Mesenchymal stem cell (in vitro differentiated cells and primary cell): ENCODE measurements at regions not wholly inside any gene's neighbourhood (a gene's known extent, or its start where the extent isn't known, plus 50 kb on each side); places are given as distances from the start of the nearest gene placed in this dataset.

ENCODE experiments used
- DNase-seq: peaks from one replicate; pipeline ENCODE4 v3.0.0-alpha.2; 2013
- H2AFZ ChIP-seq: one replicate; pipeline ENCODE4 v1.6.1; 2013; ENCODE audit warnings: low read depth, mild to moderate bottlenecking, control low read depth, inconsistent platforms, low read length, moderate library complexity
- H2AK5ac ChIP-seq: 2 replicates; pipeline ENCODE4 v1.6.1; 2013; ENCODE audit warnings: low read length, moderate library complexity, mild to moderate bottlenecking, inconsistent platforms; ENCODE audit not compliant: severe bottlenecking
- H2BK120ac ChIP-seq: one replicate; pipeline ENCODE4 v1.6.1; 2013; ENCODE audit warnings: low read depth, mild to moderate bottlenecking, inconsistent platforms, low read length, moderate library complexity
- H2BK12ac ChIP-seq, 2 experiments: one replicate each; pipeline ENCODE4 v1.6.1; 2013; ENCODE audit warnings: inconsistent platforms in 2 of 2, low read length in 2 of 2, mild to moderate bottlenecking in 2 of 2, moderate library complexity in 2 of 2, control low read depth in 1 of 2
- H2BK15ac ChIP-seq: one replicate; pipeline ENCODE4 v1.6.1; 2013; ENCODE audit warnings: mild to moderate bottlenecking, low read depth, inconsistent platforms; ENCODE audit not compliant: poor library complexity, severe bottlenecking
- H2BK5ac ChIP-seq: 2 replicates; pipeline ENCODE4 v1.6.1; 2013; ENCODE audit warnings: low read depth, mild to moderate bottlenecking, low read length, control low read depth, inconsistent platforms; ENCODE audit not compliant: poor library complexity, severe bottlenecking
- H3K14ac ChIP-seq, 2 experiments: one replicate each; pipeline ENCODE4 v1.6.1; 2013; ENCODE audit warnings: inconsistent platforms in 2 of 2, low read length in 2 of 2, control low read depth in 1 of 2, mild to moderate bottlenecking in 1 of 2, moderate library complexity in 1 of 2
- H3K18ac ChIP-seq, 2 experiments: one replicate each; pipeline ENCODE4 v1.6.1; 2013; ENCODE audit warnings: inconsistent platforms in 2 of 2, low read length in 2 of 2, control low read depth in 1 of 2, low read depth in 1 of 2, mild to moderate bottlenecking in 1 of 2
- H3K23ac ChIP-seq, 2 experiments: one replicate each; pipeline ENCODE4 v1.6.1; 2013; ENCODE audit warnings: inconsistent platforms in 2 of 2, low read length in 2 of 2, mild to moderate bottlenecking in 2 of 2, moderate library complexity in 2 of 2, control low read depth in 1 of 2
- H3K27ac ChIP-seq: 2 replicates; pipeline ENCODE4 v1.5.1; 2013; ENCODE audit warnings: mild to moderate bottlenecking, moderate library complexity, low read length, control low read depth, inconsistent platforms; ENCODE audit not compliant: poor library complexity, severe bottlenecking
- H3K27me3 ChIP-seq, 2 experiments: 2 replicates each; pipeline versions ENCODE4 v1.6.1 to v1.7.0; 2013; ENCODE audit warnings: low read length in 2 of 2, mild to moderate bottlenecking in 2 of 2, moderate library complexity in 2 of 2, control low read depth in 1 of 2, inconsistent platforms in 1 of 2; ENCODE audit not compliant: control insufficient read depth in 1 of 2, insufficient read depth in 1 of 2
- H3K36me3 ChIP-seq, 2 experiments: 2 replicates each; pipeline versions ENCODE4 v1.6.1 to v1.7.0; 2013; ENCODE audit warnings: low read length in 2 of 2, control low read depth in 1 of 2, inconsistent platforms in 1 of 2, low read depth in 1 of 2, mild to moderate bottlenecking in 1 of 2; ENCODE audit not compliant: insufficient read depth in 2 of 2, control insufficient read depth in 1 of 2
- H3K4ac ChIP-seq, 2 experiments: one replicate each; pipeline ENCODE4 v1.6.1; 2013; ENCODE audit warnings: inconsistent platforms in 2 of 2, low read length in 2 of 2, mild to moderate bottlenecking in 2 of 2, moderate library complexity in 2 of 2, control low read depth in 1 of 2, low read depth in 1 of 2
- H3K4me1 ChIP-seq: 2 replicates; pipeline ENCODE4 v1.6.1; 2013; ENCODE audit warnings: low read depth, low read length, control low read depth; ENCODE audit not compliant: control insufficient read depth, insufficient read depth
- H3K4me2 ChIP-seq: 2 replicates; pipeline ENCODE4 v1.6.1; 2013; ENCODE audit warnings: low read length, mild to moderate bottlenecking, inconsistent platforms; ENCODE audit not compliant: poor library complexity, severe bottlenecking
- H3K4me3 ChIP-seq, 2 experiments: 2 replicates each; pipeline versions ENCODE4 v1.5.1 to v1.7.0; 2013; ENCODE audit warnings: low read length in 2 of 2, mild to moderate bottlenecking in 2 of 2, control low read depth in 1 of 2, low read depth in 1 of 2; ENCODE audit not compliant: insufficient read depth in 1 of 2
- H3K79me1 ChIP-seq: replicated peaks from 2 replicates; pipeline ENCODE4 v1.6.1; 2013; ENCODE audit warnings: mild to moderate bottlenecking, control low read depth, low read length, inconsistent platforms; ENCODE audit not compliant: poor library complexity, severe bottlenecking
- H3K9ac ChIP-seq: 2 replicates; pipeline ENCODE4 v1.7.0; 2013; ENCODE audit warnings: mild to moderate bottlenecking, low read length, moderate library complexity
- H3K9me3 ChIP-seq: 2 replicates; pipeline ENCODE4 v1.7.0; 2013; ENCODE audit warnings: mild to moderate bottlenecking, low read length; ENCODE audit not compliant: control insufficient read depth
- H4K8ac ChIP-seq: one replicate; pipeline ENCODE4 v1.6.1; 2013; ENCODE audit warnings: inconsistent platforms, mild to moderate bottlenecking, low read length, moderate library complexity
- H4K91ac ChIP-seq: one replicate; pipeline ENCODE4 v1.6.1; 2013; ENCODE audit warnings: mild to moderate bottlenecking, low read length, inconsistent platforms
- WGBS: methylation state at CpG from one replicate; pipeline ENCODE4 v1.1.7; 2013; ENCODE audit warnings: mixed read lengths; 5-methylcytosine and 5-hydroxymethylcytosine counted together

- WGBS = no CpG with 5 or more reads among the region's 2 CpGs
- H3K4ac ChIP-seq = no peak overlapping the region
- H4K8ac ChIP-seq = no peak overlapping the region
Observed at GRCh38 chr7:116438267-116438666, 61.3 kb upstream of the CAV2 start.

GRCh38 chr7:116439005-116439404 lies 60.5 kb upstream of the CAV2 start:
- no peak overlapping the region for H2AFZ ChIP-seq

More at GRCh38 chr7:116438267-116438666, 61.3 kb upstream of the CAV2 start:
- H3K4me1 ChIP-seq = peaks cover 1% of the 10 kb centered on the region
- no peaks in the 10 kb centered on the region for H3K79me1 ChIP-seq
- no peak overlapping the region for H3K27ac ChIP-seq
- no peak overlapping the region for H3K4me3 ChIP-seq
- H2BK120ac ChIP-seq = no peak overlapping the region
- H2AFZ ChIP-seq = no peak overlapping the region
- DNase-seq = no peak
- no peak overlapping the region for H2BK5ac ChIP-seq
- H4K91ac ChIP-seq = no peak overlapping the region
- no peak overlapping the region for H3K14ac ChIP-seq
- no peak overlapping the region for H2AK5ac ChIP-seq
- no peak overlapping the region for H3K23ac ChIP-seq
- H3K27me3 ChIP-seq = no peaks in the 10 kb centered on the region
- H2BK12ac ChIP-seq = no peak overlapping the region
- no peaks in the 10 kb centered on the region for H3K9me3 ChIP-seq
- H3K36me3 ChIP-seq = no peaks in the 10 kb centered on the region
- H3K9ac ChIP-seq = peak overlapping the region; percentile 29
- no peak overlapping the region for H3K18ac ChIP-seq
- H2BK15ac ChIP-seq = no peak overlapping the region
- no peak overlapping the region for H3K4me2 ChIP-seq

GRCh38 chr7:116439841-116440549 lies 59.5 kb upstream of the CAV2 start:
- no peaks in the 10 kb centered on the region for H3K36me3 ChIP-seq
- H2AK5ac ChIP-seq = no peak overlapping the region
- no peak overlapping the region for H3K9ac ChIP-seq
- no peak overlapping the region for H4K8ac ChIP-seq
- WGBS = 100% methylated on average over 3 of the region's 4 CpGs
- H3K27ac ChIP-seq = no peak overlapping the region
- no peaks in the 10 kb centered on the region for H3K27me3 ChIP-seq
- no peak overlapping the region for H2BK15ac ChIP-seq
- H2BK120ac ChIP-seq = no peak overlapping the region
- H3K18ac ChIP-seq = no peak overlapping the region
- DNase-seq = no peak
- no peaks in the 10 kb centered on the region for H3K79me1 ChIP-seq
- no peak overlapping the region for H2BK12ac ChIP-seq
- H3K4me2 ChIP-seq = no peak overlapping the region
- no peak overlapping the region for H2BK5ac ChIP-seq
- peaks cover 1% of the 10 kb centered on the region for H3K4me1 ChIP-seq
- H3K4me3 ChIP-seq = no peak overlapping the region
- H2AFZ ChIP-seq = no peak overlapping the region
- H3K9me3 ChIP-seq = no peaks in the 10 kb centered on the region
- no peak overlapping the region for H3K23ac ChIP-seq
- H3K14ac ChIP-seq = peak overlapping the region in 1 of 2 experiments; percentile 58
- H3K4ac ChIP-seq = no peak overlapping the region
- H4K91ac ChIP-seq = no peak overlapping the region

More at GRCh38 chr7:116439005-116439404, 60.5 kb upstream of the CAV2 start:
- Histone ChIP-seq H3K4me1 (peaks cover 1% of the 10 kb centered on the region), H2BK15ac (no peak overlapping the region), H2BK12ac (no peak overlapping the region), H2BK5ac (no peak overlapping the region), H3K4me3 (no peak overlapping the region), H4K91ac (no peak overlapping the region), H4K8ac (no peak overlapping the region), H3K14ac (no peak overlapping the region), H3K36me3 (no peaks in the 10 kb centered on the region), H2AK5ac (no peak overlapping the region), H3K4ac (no peak overlapping the region), H3K27ac (no peak overlapping the region), H3K79me1 (no peaks in the 10 kb centered on the region), H3K9me3 (no peaks in the 10 kb centered on the region), H3K9ac (no peak overlapping the region), H3K4me2 (no peak overlapping the region), H3K18ac (no peak overlapping the region), H3K23ac (no peak overlapping the region), H2BK120ac (no peak overlapping the region), H3K27me3 (no peaks in the 10 kb centered on the region)
- WGBS = 89% methylated on average over 1 of the region's 1 CpG
- no peak for DNase-seq

- no peaks in the 10 kb centered on the region for H3K9me3 ChIP-seq
- WGBS = 82% methylated on average over 3 of the region's 4 CpGs
Observed at GRCh38 chr7:116441534-116441933, 58.0 kb upstream of the CAV2 start.

More at GRCh38 chr7:116441534-116441933, 58.0 kb upstream of the CAV2 start:
- Histone ChIP-seq H3K9ac (peak overlapping the region; percentile 87), H3K4me1 (peaks cover 1% of the 10 kb centered on the region), H3K4ac (no peak overlapping the region), H2AFZ (no peak overlapping the region), H4K8ac (no peak overlapping the region), H3K79me1 (no peaks in the 10 kb centered on the region), H3K27me3 (no peaks in the 10 kb centered on the region), H2AK5ac (no peak overlapping the region), H3K4me3 (no peak overlapping the region), H3K27ac (no peak overlapping the region), H3K18ac (no peak overlapping the region), H2BK5ac (no peak overlapping the region), H2BK12ac (no peak overlapping the region), H2BK15ac (no peak overlapping the region), H3K4me2 (no peak overlapping the region), H4K91ac (no peak overlapping the region), H2BK120ac (no peak overlapping the region), H3K23ac (no peak overlapping the region), H3K36me3 (no peaks in the 10 kb centered on the region), H3K14ac (no peak overlapping the region)
- DNase-seq = no peak
